Kidney (tissue), 13 donors: ENCODE measurements at regions not wholly inside any gene's neighbourhood (a gene's known extent, or its start where the extent isn't known, plus 50 kb on each side); places are given as distances from the start of the nearest gene placed in this dataset.

Experiments used
- DNase-seq, 5 donors: peaks; one replicate each; pipeline ENCODE4 v3.0.0-alpha.2; 2013 to 2020
- FAIRE-seq: peaks from 2 replicates; lab custom pipeline; 2012; peaks lifted over from hg19 to GRCh38; lab: Jason Lieb, UNC
- H3K27ac ChIP-seq, 2 donors: one replicate each; pipeline ENCODE4 v1.7.0; 2013; ENCODE audit warnings: low read depth in 2 of 2, low read length in 2 of 2, inconsistent platforms in 1 of 2
- H3K27me3 ChIP-seq: one replicate; pipeline ENCODE4 v1.7.1; 2013; ENCODE audit warnings: low read length, inconsistent platforms; ENCODE audit not compliant: control insufficient read depth, insufficient read depth
- H3K36me3 ChIP-seq, 3 donors: one replicate each; pipeline versions ENCODE4 v1.7.0 to v1.7.1; 2013; ENCODE audit warnings: low read length in 3 of 3, control low read depth in 1 of 3, inconsistent platforms in 1 of 3; ENCODE audit not compliant: insufficient read depth in 3 of 3, control insufficient read depth in 2 of 3
- H3K4me1 ChIP-seq, 3 donors: one replicate each; pipeline versions ENCODE4 v1.7.0 to v1.7.1; 2013; ENCODE audit warnings: low read length in 3 of 3, inconsistent platforms in 1 of 3, low read depth in 1 of 3; ENCODE audit not compliant: control insufficient read depth in 2 of 3, insufficient read depth in 2 of 3
- H3K4me3 ChIP-seq, 3 donors: one replicate each; pipeline versions ENCODE4 v1.7.0 to v1.8.1; 2013; ENCODE audit warnings: low read length in 3 of 3, control low read depth in 1 of 3, inconsistent platforms in 1 of 3
- H3K9ac ChIP-seq, 3 donors: one replicate each; pipeline versions ENCODE4 v1.7.0 to v1.7.1; 2013; ENCODE audit warnings: low read length in 3 of 3, control low read depth in 1 of 3, inconsistent platforms in 1 of 3
- H3K9me3 ChIP-seq, 3 donors: one replicate each; pipeline versions ENCODE4 v1.7.0 to v1.7.1; 2013; ENCODE audit warnings: low read length in 3 of 3, control low read depth in 1 of 3, inconsistent platforms in 1 of 3; ENCODE audit not compliant: control insufficient read depth in 2 of 3, insufficient read depth in 1 of 3
- CTCF ChIP-seq: IDR thresholded peaks from 3 replicates; pipeline ENCODE4 v1.5.1; 2012; ENCODE audit warnings: mild to moderate bottlenecking, moderate library complexity, borderline replicate concordance; ENCODE audit not compliant: insufficient read depth; ENCODE audit errors: extremely low read depth
- intact Hi-C: fragments of 100-400 bp; cut with DNase I; formaldehyde crosslinking; loops from one replicate; pipeline ENCODE4 v1.11.1; 2022
- donor health status: control.
- donor health status: control.
- donor health status: control.
- donor health status: control.
- donor health status: control.
- donor health status: DM: yes; HTN: yes; CAD: no.
- donor health status: Normal renal cell carcinoma (clear cell type).

GRCh38 chr22:23387827-23388516, 192.1 kb downstream of the IGLL1 start:
- Histone ChIP-seq H3K27ac (no peak overlapping the region), H3K9me3 (no peaks in the 10 kb centered on the region), H3K36me3 (no peaks in the 10 kb centered on the region), H3K27me3 (no peaks in the 10 kb centered on the region), H3K4me3 (no peak overlapping the region), H3K4me1 (peaks cover 0 to 2% (median 0%) of the 10 kb centered on the region in 3 donors), H3K9ac (no peak overlapping the region)
- intact Hi-C loops: loop anchor here (10.0 kb wide), 2 partner anchors 73 to 213 kb away; no protein-coding TSS in a partner anchor
- no peak for TF ChIP-seq CTCF
- peak in 1 of 5 donors; percentile 78 for DNase-seq
- FAIRE-seq: no peak

- Histone ChIP-seq H3K36me3 (no peaks in the 10 kb centered on the region), H3K9ac (no peak overlapping the region), H3K9me3 (no peaks in the 10 kb centered on the region), H3K4me1 (peaks cover 0 to 2% (median 0%) of the 10 kb centered on the region in 3 donors), H3K4me3 (no peak overlapping the region), H3K27me3 (no peaks in the 10 kb centered on the region), H3K27ac (no peak overlapping the region)
- intact Hi-C loops: loop anchor here (10.0 kb wide), 2 partner anchors 72 to 212 kb away; no protein-coding TSS in a partner anchor
- DNase-seq (peak in 2 of 5 donors; percentile 45 to 73), FAIRE-seq (no peak)
- no peak for TF ChIP-seq CTCF
Measured at GRCh38 chr22:23386822-23387580, 193.1 kb downstream of the IGLL1 start.

- no peak for FAIRE-seq
Measured at GRCh38 chr22:23385678-23386631, 194.1 kb downstream of the IGLL1 start.

More at GRCh38 chr22:23385678-23386631, 194.1 kb downstream of the IGLL1 start:
- H3K9ac ChIP-seq: no peak overlapping the region
- intact Hi-C loops: loop anchor here (10.0 kb wide), 2 partner anchors 71 to 211 kb away; no protein-coding TSS in a partner anchor
- no peak overlapping the region for H3K4me3 ChIP-seq
- no peaks in the 10 kb centered on the region for H3K36me3 ChIP-seq
- H3K27ac ChIP-seq: no peak overlapping the region
- DNase-seq: peak; percentile 83 to 94 (median 91)
- H3K27me3 ChIP-seq: no peaks in the 10 kb centered on the region
- peak; percentile 100 for TF ChIP-seq CTCF
- no peaks in the 10 kb centered on the region for H3K9me3 ChIP-seq
- peaks cover 0 to 2% (median 0%) of the 10 kb centered on the region in 3 donors for H3K4me1 ChIP-seq
